Endothelial cell of umbilical vein (primary cell): ENCODE measurements at regions not wholly inside any gene's neighbourhood (a gene's known extent, or its start where the extent isn't known, plus 50 kb on each side); places are given as distances from the start of the nearest gene placed in this dataset.

Experiments
- BruUV-seq: library from RNA; stranded (reverse); fragments of 400-500 nt; replicated peaks from 2 replicates; lab custom pipeline; 2021; lab: Mats Ljungman, UMichigan
- CTCF ChIA-PET: fragments of 300-600, 350-600 bp; sonication (Branson Sonifier 250); formaldehyde crosslinking; loops from one replicate; lab custom pipeline; 2021; ENCODE audit warnings: antibody characterized with exemption, inconsistent platforms; lab: Charles Lee
- POLR2A ChIA-PET: fragments of 300-600, 350-600 bp; sonication (Branson Sonifier 250); formaldehyde crosslinking; loops from one replicate; lab custom pipeline; 2021; ENCODE audit warnings: antibody characterized with exemption, inconsistent platforms; lab: Charles Lee
- DNase-seq: peaks from one replicate; pipeline ENCODE4 v3.0.0-alpha.2; 2011; ENCODE audit warnings: low read depth, low spot score
- FAIRE-seq: peaks from 2 replicates; lab custom pipeline; 2011; peaks lifted over from hg19 to GRCh38; lab: Jason Lieb, UNC
- H2AFZ ChIP-seq: 2 replicates; pipeline ENCODE4 v1.6.0; 2012; ENCODE audit warnings: low read depth, low read length, control low read depth, inconsistent platforms
- H3K27ac ChIP-seq: 2 replicates; pipeline ENCODE4 v1.5.1; 2011; ENCODE audit warnings: low read depth, mild to moderate bottlenecking, control low read depth, low read length, moderate library complexity; ENCODE audit not compliant: insufficient read depth
- H3K27me3 ChIP-seq, 2 experiments: 2 replicates each; pipeline versions ENCODE4 v1.6.0 to v1.6.1; 2011; ENCODE audit warnings: low read length in 2 of 2, mixed read lengths in 1 of 2; ENCODE audit not compliant: control insufficient read depth in 2 of 2, insufficient read depth in 2 of 2
- H3K36me3 ChIP-seq, 2 experiments: 2 replicates in 1 of 2; 3 replicates in 1 of 2; pipeline ENCODE4 v1.5.1; 2011; ENCODE audit warnings: low read length in 2 of 2, mild to moderate bottlenecking in 1 of 2, moderate library complexity in 1 of 2; ENCODE audit not compliant: control insufficient read depth in 2 of 2, insufficient read depth in 2 of 2; ENCODE audit errors: extremely low read depth in 1 of 2
- H3K4me1 ChIP-seq: 3 replicates; pipeline ENCODE4 v1.5.1; 2011; ENCODE audit warnings: mild to moderate bottlenecking, low read length; ENCODE audit not compliant: control insufficient read depth, insufficient read depth; ENCODE audit errors: extremely low read depth
- H3K4me2 ChIP-seq: 2 replicates; pipeline ENCODE4 v1.6.1; 2011; ENCODE audit warnings: low read length, control low read depth, mixed read lengths; ENCODE audit not compliant: insufficient read depth
- H3K4me3 ChIP-seq, 3 experiments: fragments of 200-600 bp in 1 of 3; sonication (generic), shearing (Covaris generic) in 1 of 3; replicated peaks in 1 of 3; 2 replicates each; pipeline ENCODE4 v1.5.1; 2011 to 2016; ENCODE audit warnings: control low read depth in 3 of 3, low read length in 3 of 3, mild to moderate bottlenecking in 2 of 3, inconsistent platforms in 1 of 3, low read depth in 1 of 3, moderate library complexity in 1 of 3; ENCODE audit not compliant: insufficient read depth in 1 of 3
- H3K79me2 ChIP-seq: 2 replicates; pipeline ENCODE4 v1.6.0; 2012; ENCODE audit warnings: low read length, inconsistent platforms; ENCODE audit not compliant: control insufficient read depth, insufficient read depth
- H3K9ac ChIP-seq: replicated peaks from 2 replicates; pipeline ENCODE3; 2011; ENCODE audit warnings: low read length, control low read depth; ENCODE audit not compliant: insufficient read depth; ENCODE audit errors: extremely low read depth
- H3K9me1 ChIP-seq: replicated peaks from 3 replicates; pipeline ENCODE4 v1.6.0; 2011; ENCODE audit warnings: mild to moderate bottlenecking, low read length; ENCODE audit not compliant: control insufficient read depth, insufficient read depth; ENCODE audit errors: extremely low read depth
- H3K9me3 ChIP-seq: replicated peaks from 2 replicates; pipeline ENCODE4 v1.5.1; 2012; ENCODE audit warnings: low read length, inconsistent platforms; ENCODE audit not compliant: control insufficient read depth, insufficient read depth
- H4K20me1 ChIP-seq: replicated peaks from 2 replicates; pipeline ENCODE3; 2011; ENCODE audit warnings: mild to moderate bottlenecking, low read length; ENCODE audit not compliant: control insufficient read depth, insufficient read depth; ENCODE audit errors: extremely low read depth
- EZH2 ChIP-seq: IDR thresholded peaks from 2 replicates; pipeline ENCODE4 v1.6.1; 2012; ENCODE audit warnings: borderline replicate concordance, low read depth, mild to moderate bottlenecking, moderate library complexity, low read length, inconsistent platforms; ENCODE audit not compliant: severe bottlenecking
- FOS ChIP-seq: IDR thresholded peaks from 2 replicates; pipeline ENCODE4 v1.6.1; 2011; ENCODE audit warnings: mild to moderate bottlenecking, low read length, moderate library complexity, borderline replicate concordance; ENCODE audit not compliant: insufficient read depth
- GATA2 ChIP-seq: IDR thresholded peaks from 2 replicates; pipeline ENCODE4 v1.7.0; 2011; ENCODE audit warnings: low read depth, mild to moderate bottlenecking, moderate library complexity, mixed read lengths, low read length; ENCODE audit not compliant: insufficient read length, insufficient read depth
- JUN ChIP-seq: IDR thresholded peaks from 2 replicates; pipeline ENCODE4 v1.6.1; 2011; ENCODE audit warnings: borderline replicate concordance, low read depth; ENCODE audit not compliant: insufficient read length, insufficient read depth
- MYC ChIP-seq: IDR thresholded peaks from one replicate; pipeline ENCODE4 v1.6.1; 2011; ENCODE audit warnings: mild to moderate bottlenecking, low read depth, low read length
- POLR2A ChIP-seq: IDR thresholded peaks from 2 replicates; pipeline ENCODE4 v1.6.1; 2012; ENCODE audit warnings: low read depth, mild to moderate bottlenecking, control low read depth, low read length
- POLR2AphosphoS5 ChIP-seq: IDR thresholded peaks from 2 replicates; pipeline ENCODE4 v1.6.1; 2012; ENCODE audit warnings: low read depth, mild to moderate bottlenecking, control low read depth, low read length, moderate library complexity; ENCODE audit not compliant: insufficient read depth
- dilution Hi-C: fragments of 300-500 bp; cut with MboI; formaldehyde crosslinking; loops from one replicate; pipeline ENCODE4 v1.15.0; 2019; ENCODE audit warnings: low sequenced_read_pairs; ENCODE audit not compliant: extremely low pct_ligation_motif_present
- intact Hi-C: fragments of 100-400 bp; cut with micrococcal nuclease; formaldehyde crosslinking; loops from one replicate; pipeline ENCODE4 v1.10.0; 2022
- TF ChIP-seq, protein P1 (sequence below), 2 donors: IDR thresholded peaks; 1 replicate in 1 of 2; 2 replicates in 1 of 2; pipeline ENCODE4 v1.5.1; 2011; ENCODE audit warnings: low read length in 2 of 2, mild to moderate bottlenecking in 2 of 2, moderate library complexity in 2 of 2, control low read depth in 1 of 2, inconsistent platforms in 1 of 2, low read depth in 1 of 2; ENCODE audit not compliant: insufficient read depth in 1 of 2; ENCODE audit errors: extremely low read depth in 1 of 2
- TF ChIP-seq, protein P2 (sequence below): IDR thresholded peaks from 2 replicates; pipeline ENCODE4 v1.6.1; 2011; ENCODE audit not compliant: insufficient read depth, insufficient read length

DNA sequence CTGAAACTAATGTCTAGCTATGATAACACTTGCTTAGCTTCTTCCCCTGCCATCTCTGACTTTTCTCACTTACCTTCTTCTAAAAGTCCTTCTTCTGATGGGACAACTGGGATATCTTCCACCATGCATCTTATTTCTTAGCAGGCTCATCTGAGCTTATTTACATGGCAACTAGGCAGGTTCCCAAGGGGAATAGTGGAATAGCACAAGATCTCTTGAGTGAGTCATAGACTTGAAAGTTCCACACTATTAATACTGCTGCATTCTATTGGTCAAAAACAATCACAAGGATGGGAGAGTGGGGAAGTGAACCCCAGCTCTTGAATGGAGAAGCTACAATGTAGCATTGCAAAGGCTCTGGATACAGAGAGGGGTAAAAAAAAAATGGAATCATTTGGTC lies 142.1 kb downstream of the HAO1 start:
- no peaks in the 10 kb centered on the region for H3K4me1 ChIP-seq
- H3K79me2 ChIP-seq = no peaks in the 10 kb centered on the region
- H3K27me3 ChIP-seq = no peaks in the 10 kb centered on the region
- H3K9me3 ChIP-seq = no peaks in the 10 kb centered on the region
- no TSS peak for BruUV-seq
- H2AFZ ChIP-seq = no peak overlapping the region
- DNase-seq (no peak), FAIRE-seq (no peak)
- no peaks in the 10 kb centered on the region for H3K36me3 ChIP-seq
- H3K27ac ChIP-seq = no peak overlapping the region
- H3K4me3 ChIP-seq = no peak overlapping the region
- H3K9ac ChIP-seq = no peak overlapping the region
- no peaks in the 10 kb centered on the region for H4K20me1 ChIP-seq
- ChIA-PET CTCF (no interaction called here), POLR2A (interaction anchor here (0.7 kb wide), 1 partner anchor 541 kb away, joined by 3 read pairs; no protein-coding TSS in a partner anchor)
- intact Hi-C loops = no loop called here
- dilution Hi-C loops = no loop called here
- no peak for TF ChIP-seq GATA2
- TF ChIP-seq EZH2 = no peak
- TF ChIP-seq, protein P1, sequence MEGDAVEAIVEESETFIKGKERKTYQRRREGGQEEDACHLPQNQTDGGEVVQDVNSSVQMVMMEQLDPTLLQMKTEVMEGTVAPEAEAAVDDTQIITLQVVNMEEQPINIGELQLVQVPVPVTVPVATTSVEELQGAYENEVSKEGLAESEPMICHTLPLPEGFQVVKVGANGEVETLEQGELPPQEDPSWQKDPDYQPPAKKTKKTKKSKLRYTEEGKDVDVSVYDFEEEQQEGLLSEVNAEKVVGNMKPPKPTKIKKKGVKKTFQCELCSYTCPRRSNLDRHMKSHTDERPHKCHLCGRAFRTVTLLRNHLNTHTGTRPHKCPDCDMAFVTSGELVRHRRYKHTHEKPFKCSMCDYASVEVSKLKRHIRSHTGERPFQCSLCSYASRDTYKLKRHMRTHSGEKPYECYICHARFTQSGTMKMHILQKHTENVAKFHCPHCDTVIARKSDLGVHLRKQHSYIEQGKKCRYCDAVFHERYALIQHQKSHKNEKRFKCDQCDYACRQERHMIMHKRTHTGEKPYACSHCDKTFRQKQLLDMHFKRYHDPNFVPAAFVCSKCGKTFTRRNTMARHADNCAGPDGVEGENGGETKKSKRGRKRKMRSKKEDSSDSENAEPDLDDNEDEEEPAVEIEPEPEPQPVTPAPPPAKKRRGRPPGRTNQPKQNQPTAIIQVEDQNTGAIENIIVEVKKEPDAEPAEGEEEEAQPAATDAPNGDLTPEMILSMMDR (IDR thresholded peaks at IDR 0.05; ENCODE audit: extremely low read depth in 1 of 2, insufficient read depth in 1 of 2, low read depth in 1 of 2, low read length in 2 of 2) = no peak
- no peak overlapping the region for H3K4me2 ChIP-seq
- no peaks in the 10 kb centered on the region for H3K9me1 ChIP-seq

DNA sequence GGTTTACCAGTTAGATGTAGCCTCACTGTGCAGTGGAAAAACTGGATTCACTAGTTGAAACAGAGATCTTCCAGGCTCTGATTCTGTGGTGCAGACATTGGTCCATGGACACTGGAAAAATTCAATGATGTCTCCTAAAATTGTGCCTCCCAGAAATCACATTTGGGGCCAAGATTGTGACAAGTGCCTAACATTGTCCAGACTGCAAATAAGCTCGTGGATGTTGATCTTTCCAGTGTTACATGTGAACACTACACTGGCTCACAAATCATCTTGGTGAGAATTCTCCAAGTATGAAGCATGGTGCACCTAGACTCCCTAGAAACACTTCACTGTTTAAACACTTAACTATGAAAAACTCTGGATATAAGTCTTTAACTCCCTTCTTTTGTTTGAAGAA lies 140.4 kb downstream of the HAO1 start:
- intact Hi-C loops (no loop called here), dilution Hi-C loops (no loop called here)
- FAIRE-seq (no peak), DNase-seq (no peak)
- no peak for TF ChIP-seq MYC
- TF ChIP-seq GATA2 = no peak
- no peak for TF ChIP-seq POLR2AphosphoS5
- no peak for TF ChIP-seq POLR2A
- no peak for TF ChIP-seq JUN
- no peak for TF ChIP-seq FOS
- TF ChIP-seq, protein P1 (IDR thresholded peaks at IDR 0.05; ENCODE audit: extremely low read depth in 1 of 2, insufficient read depth in 1 of 2, low read depth in 1 of 2, low read length in 2 of 2) = no peak
- no peak for TF ChIP-seq EZH2
- TF ChIP-seq, protein P2, sequence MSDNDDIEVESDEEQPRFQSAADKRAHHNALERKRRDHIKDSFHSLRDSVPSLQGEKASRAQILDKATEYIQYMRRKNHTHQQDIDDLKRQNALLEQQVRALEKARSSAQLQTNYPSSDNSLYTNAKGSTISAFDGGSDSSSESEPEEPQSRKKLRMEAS = no peak
- POLR2A ChIA-PET = no interaction called here
- H3K4me2 ChIP-seq = no peak overlapping the region
- no peaks in the 10 kb centered on the region for H4K20me1 ChIP-seq
- no TSS peak for BruUV-seq
- no peaks in the 10 kb centered on the region for H3K4me1 ChIP-seq
- no peak overlapping the region for H2AFZ ChIP-seq
- no peak overlapping the region for H3K4me3 ChIP-seq
- H3K9ac ChIP-seq = no peak overlapping the region
- no peaks in the 10 kb centered on the region for H3K9me3 ChIP-seq
- CTCF ChIA-PET = no interaction called here
- no peaks in the 10 kb centered on the region for H3K36me3 ChIP-seq
- no peak overlapping the region for H3K27ac ChIP-seq
- H3K9me1 ChIP-seq = no peaks in the 10 kb centered on the region
- no peaks in the 10 kb centered on the region for H3K27me3 ChIP-seq
- no peaks in the 10 kb centered on the region for H3K79me2 ChIP-seq
